AG04449 (cell line): ENCODE measurements at regions not wholly inside any gene's neighbourhood (a gene's known extent, or its start where the extent isn't known, plus 50 kb on each side); places are given as distances from the start of the nearest gene placed in this dataset.

Experiments used
- CTCF ChIA-PET: fragments of 350-600 bp; formaldehyde crosslinking; extraction: SDS; loops from one replicate; lab custom pipeline; 2021; ENCODE audit warnings: antibody characterized with exemption; lab: Yijun Ruan, JAX
- POLR2A ChIA-PET: fragments of 400-600, 350-600 bp; formaldehyde crosslinking; extraction: SDS; loops from one replicate; lab custom pipeline; 2020; ENCODE audit warnings: antibody characterized with exemption, inconsistent platforms; lab: Yijun Ruan, JAX
- DNase-seq: peaks from one replicate; pipeline ENCODE4 v3.0.0-alpha.2; 2010; ENCODE audit warnings: low read depth, low spot score
- H3K4me3 ChIP-seq: 2 replicates; pipeline ENCODE4 v1.5.1; 2011; ENCODE audit warnings: low read depth, mild to moderate bottlenecking, control low read depth, low read length
- CTCF ChIP-seq: IDR thresholded peaks from one replicate; pipeline ENCODE4 v1.5.1; 2011; ENCODE audit warnings: mild to moderate bottlenecking, moderate library complexity, low read length, control low read depth, inconsistent platforms; ENCODE audit not compliant: insufficient read depth; ENCODE audit errors: missing control alignments

GRCh38 chr6:164099269-164099865, 684.8 kb downstream of the QKI start:
- DNase-seq, result no peak
- POLR2A ChIA-PET, result no interaction called here
- CTCF ChIA-PET, result no interaction called here

GRCh38 chr6:164098857-164099267, 684.3 kb downstream of the QKI start:
- no peak for DNase-seq
- TF ChIP-seq CTCF, result no peak
- H3K4me3 ChIP-seq, result no peak overlapping the region
- CTCF ChIA-PET, result no interaction called here
- POLR2A ChIA-PET, result no interaction called here

More at GRCh38 chr6:164099269-164099865, 684.8 kb downstream of the QKI start:
- H3K4me3 ChIP-seq, result no peak overlapping the region
- no peak for TF ChIP-seq CTCF

- no peak overlapping the region for H3K4me3 ChIP-seq
- CTCF ChIA-PET, result no interaction called here
- POLR2A ChIA-PET, result interaction anchor here (0.6 kb wide), 1 partner anchor 603 kb away, joined by 3 read pairs; no protein-coding TSS in a partner anchor
- TF ChIP-seq CTCF, result no peak
- DNase-seq, result no peak
Observed at GRCh38 chr6:164097551-164098398, 683.3 kb downstream of the QKI start.

GRCh38 chr6:164097056-164097455, 682.5 kb downstream of the QKI start:
- ChIA-PET CTCF (no interaction called here), POLR2A (no interaction called here)

GRCh38 chr6:164095056-164095455, 680.5 kb downstream of the QKI start:
- no peak for TF ChIP-seq CTCF
- POLR2A ChIA-PET, result no interaction called here
- CTCF ChIA-PET, result no interaction called here
- DNase-seq, result no peak
- no peak overlapping the region for H3K4me3 ChIP-seq

More at GRCh38 chr6:164097056-164097455, 682.5 kb downstream of the QKI start:
- DNase-seq, result no peak
- no peak overlapping the region for H3K4me3 ChIP-seq
- no peak for TF ChIP-seq CTCF

- no peak overlapping the region for H3K4me3 ChIP-seq
- POLR2A ChIA-PET, result no interaction called here
- CTCF ChIA-PET, result no interaction called here
- no peak for DNase-seq
- TF ChIP-seq CTCF, result no peak
Observed at GRCh38 chr6:164087870-164088269, 673.4 kb downstream of the QKI start.
